GM21367 (cell line): ENCODE measurements at regions not wholly inside any gene's neighbourhood (a gene's known extent, or its start where the extent isn't known, plus 50 kb on each side); places are given as distances from the start of the nearest gene placed in this dataset.

Source experiments
- ATAC-seq: cut with Tn5 transposase; IDR thresholded peaks from one replicate; pipeline ENCODE4 v1.9.1; 2021; ENCODE audit not compliant: unreplicated experiment

DNA sequence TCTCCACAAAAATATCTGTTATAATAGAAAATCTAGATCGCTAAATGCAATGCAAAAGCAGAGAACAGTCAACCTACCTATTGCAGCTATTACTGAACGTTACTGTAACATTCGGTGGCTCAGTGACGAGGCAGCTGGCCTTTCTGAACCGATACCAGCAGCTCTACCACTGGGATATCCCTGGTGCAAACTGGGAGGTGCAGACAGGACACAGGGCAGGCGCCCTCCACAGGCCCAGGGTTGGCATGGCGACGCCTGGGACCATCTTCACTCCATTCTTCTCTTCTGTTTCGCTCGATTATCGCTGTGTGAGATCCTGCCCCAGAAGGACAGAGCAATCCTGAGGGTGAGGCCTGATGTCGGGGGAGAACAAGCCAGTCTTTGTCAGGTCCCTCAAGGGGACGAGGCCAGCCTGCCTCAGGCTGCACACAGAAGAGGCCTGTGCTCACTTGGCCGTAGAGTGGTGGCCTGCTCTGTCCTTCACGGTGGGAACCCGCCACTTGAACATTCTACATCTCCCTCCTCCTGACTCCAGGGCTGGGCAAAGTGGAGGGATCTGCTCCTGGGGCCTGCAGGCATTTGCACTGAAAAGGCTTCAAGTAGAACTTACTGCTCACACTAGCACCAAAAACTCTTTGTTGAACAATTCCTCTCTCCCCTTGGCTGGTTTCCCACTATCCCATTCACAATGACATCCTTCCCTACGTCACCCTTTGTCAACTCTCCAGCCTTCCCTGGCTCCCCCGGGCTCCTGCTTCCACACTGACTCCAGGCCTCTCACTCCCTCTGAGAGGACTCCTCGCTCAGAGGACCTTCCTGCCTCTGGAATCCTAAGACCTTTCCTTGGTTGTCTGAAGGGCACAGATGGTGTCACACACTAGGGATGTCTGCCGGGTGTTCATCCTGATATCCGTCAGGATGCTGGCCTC lies 49.7 kb downstream of the CYRIA start:
- ATAC-seq = no peak

DNA sequence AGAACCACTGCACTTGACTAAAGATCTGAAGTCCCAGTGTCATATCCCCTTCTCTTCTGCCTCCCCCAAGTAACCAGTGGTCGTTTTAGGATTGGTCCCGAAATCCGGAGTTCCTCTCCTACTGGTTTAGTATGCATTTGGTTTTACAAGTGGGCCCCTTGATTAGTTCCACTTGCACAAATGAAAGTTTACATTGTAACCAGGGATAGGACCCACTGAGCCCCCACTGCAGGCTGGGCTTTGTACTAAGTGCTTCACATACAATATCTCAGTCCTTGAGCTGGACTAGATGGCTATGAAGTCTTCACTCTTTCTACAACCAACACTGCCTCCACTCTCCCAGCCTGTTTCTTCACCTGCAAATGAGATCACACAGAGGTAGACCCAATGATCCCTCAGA lies 50.4 kb downstream of the CYRIA start:
- no peak for ATAC-seq

DNA sequence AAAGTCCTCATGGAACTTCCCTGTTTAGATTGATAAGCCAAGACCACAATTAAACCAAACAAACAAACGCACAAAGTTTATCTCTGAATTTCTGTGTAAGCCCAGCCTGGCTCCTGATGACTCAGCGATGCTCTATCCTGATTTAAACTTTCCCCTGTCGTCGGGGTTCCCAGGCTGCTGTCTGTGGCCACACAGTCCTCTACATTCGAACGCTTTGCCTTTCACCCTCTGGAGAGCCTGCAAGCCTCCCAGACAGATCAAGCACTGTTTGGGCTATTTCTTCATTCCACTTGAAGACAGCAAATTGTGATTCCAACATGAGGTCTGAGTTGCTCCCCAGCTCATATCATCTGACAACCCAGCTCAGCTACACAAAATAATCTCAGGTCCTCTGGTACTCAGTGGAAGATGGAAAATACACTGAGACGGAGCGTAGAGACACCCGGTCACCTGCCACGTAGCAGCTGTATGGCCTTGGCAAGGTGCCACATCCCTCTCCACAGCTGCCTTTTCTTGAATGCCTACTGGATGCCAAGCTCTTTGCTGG lies 51.2 kb downstream of the CYRIA start:
- ATAC-seq = no peak

DNA sequence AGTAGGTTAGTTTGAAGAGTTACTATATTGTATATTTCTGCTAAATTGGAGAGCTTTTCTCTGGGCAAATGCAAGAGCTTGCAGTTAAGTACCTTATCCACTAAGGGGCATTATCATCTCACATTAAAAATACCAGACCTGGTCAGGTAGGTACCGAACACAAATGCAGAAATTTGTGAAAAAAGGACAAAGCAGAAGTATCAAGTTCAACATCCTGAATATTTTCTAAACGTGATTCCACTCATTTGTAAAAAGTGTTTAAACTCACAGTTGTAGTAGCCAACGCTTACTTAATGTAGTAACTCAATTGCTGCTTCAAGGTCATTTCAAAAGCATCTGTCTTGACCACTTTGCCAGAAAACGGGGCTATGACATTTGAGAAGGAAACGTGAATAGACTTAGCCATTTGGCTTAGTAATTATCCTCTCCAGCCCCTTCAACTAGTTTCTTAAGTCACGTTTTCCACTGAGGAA lies 52.1 kb downstream of the CYRIA start:
- peak; percentile 31 for ATAC-seq

DNA sequence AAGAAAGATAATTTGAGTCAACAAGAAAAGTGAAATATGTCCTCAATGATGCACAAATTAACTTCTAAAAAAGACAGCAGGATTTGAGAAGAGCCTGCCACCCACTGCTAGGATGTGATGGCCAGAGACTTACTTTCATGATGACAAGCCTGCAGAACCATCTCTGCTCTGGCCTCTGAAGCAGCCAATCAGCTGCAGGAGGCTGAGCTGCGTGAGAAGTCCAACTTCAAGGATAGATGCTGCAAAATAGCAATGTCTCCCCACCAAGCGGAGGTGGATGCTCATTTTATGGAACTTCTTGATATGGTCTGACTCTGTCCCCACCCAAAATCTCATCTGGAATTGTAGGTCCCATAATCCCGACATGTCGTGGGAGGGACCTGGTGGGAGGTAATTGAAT lies 53.1 kb downstream of the CYRIA start:
- no peak for ATAC-seq

DNA sequence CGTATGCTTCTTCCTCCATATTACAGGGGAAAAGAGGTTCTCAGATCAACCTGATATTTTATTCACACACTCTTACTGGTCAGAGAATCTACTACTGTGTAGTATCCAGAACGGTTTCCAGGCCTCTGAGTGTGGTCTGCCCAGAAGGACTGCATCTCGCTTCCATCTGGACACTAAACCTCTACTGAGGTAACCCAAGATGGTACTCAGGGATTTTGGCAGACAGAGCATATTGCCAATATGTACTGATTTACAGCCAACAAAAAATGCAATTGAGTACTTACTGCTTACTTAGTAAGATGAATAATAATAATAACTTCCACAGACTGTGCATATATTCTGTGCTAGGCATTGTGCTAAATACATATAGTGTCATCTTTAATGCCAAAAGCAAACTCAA lies 55.8 kb downstream of the CYRIA start:
- ATAC-seq = no peak

DNA sequence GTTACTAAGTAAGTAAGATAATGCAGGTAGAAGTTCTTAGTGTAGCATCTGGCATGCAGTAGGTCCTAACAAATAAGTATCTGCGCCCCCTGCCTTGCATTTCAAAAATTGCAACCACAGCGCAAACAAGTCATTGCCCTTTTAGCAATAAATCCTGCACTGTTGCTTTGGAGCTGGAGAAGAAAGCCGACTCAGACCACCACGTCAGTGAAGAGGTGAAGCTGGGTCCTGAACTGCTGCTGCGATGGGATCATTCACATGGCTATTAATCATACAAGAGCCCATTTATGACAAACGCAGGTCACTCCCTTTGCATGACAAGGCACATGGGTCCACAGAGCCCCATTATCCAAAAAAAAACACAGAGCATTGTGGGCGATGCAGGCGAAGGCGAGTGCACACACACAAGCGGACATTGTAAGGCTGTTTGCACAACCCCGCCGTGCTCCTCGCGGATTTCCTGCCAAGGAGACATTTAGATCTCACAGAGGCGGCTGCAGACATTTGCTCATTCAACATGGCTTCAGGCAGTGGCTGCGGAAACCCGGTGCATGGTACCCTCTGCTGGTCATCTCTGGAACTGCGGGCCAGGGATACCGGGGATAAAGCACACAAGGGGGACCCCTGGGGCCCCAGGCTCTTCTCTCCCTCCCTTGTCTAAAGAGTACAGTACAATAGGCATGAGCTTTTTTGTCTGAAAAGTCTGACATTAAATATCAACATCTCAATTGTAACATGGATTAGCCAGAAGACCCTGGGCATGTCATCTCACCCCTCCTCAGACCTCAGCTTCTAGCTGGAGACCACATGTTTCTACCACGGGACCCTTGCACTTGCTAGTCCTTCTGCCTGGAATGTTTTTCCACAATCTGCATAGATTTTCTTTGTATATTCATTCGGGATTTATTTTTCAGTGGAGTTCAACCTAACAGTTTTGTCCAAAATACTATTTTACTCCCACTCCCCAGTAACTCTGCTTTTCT lies 56.7 kb downstream of the CYRIA start:
- ATAC-seq = peak; percentile 86

DNA sequence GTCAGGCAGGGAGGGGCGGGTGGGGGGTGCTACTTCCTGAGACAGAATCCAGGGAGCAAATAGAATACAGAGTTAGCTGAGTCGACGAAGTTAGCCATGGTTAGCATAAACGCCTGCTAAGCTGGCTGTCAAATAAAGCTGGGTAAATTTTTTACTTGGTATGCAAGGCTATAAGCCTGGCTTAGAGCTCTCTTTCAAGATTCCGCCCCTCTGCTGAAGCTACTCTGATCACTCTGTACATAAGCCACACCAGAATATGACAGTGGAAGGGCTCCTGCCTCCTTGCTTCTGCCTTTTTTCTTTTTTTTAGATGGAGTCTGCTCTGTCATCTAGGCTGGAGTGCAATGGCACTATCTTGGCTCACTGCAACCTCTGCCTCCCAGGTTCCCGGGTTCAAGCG lies 58.3 kb downstream of the CYRIA start:
- no peak for ATAC-seq

DNA sequence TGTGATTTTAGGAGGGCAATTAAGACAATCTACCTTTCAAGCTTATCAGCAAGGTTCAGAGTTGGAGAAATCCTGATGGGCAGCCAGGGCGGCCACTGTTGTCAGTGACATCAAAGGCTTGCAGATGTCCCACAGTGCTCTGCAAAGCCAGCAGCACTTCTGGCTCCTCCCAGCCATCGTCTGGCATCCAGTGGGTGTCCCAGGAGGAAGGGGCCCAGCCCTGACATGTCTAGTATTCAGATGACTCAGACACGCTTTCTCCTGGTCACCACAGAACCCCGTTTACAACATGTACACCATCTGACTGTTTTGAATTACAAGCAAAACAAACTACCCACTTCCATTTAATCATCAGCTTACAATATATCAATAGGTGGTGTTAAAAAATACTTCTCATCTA lies 61.4 kb downstream of the CYRIA start:
- ATAC-seq = no peak

DNA sequence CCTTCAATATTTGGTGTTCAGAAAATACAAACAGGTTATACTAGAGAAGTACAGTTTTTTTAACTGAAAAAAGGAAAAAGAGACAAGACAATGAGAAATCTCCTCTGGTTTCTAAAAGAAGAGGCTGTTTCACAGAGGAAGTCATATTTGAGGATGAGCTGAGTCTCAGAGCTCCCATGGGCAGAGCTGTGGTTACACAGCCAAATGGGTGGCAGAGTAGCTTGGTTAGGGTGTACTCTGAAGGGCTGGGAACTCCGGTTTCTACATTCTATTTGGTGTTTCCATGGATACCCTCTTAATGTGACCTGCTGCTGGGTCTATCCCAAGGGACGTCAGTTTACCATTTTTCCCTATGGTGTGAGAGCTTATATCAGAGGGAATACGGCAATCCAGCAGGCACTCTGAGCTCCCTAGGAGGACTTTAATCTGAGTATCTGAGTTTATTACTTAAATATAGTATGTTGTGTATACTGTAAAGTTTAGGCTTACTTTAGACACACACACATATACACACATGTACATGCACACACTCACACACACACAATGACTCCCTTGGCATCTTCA lies 74.2 kb downstream of the CYRIA start:
- ATAC-seq = no peak

DNA sequence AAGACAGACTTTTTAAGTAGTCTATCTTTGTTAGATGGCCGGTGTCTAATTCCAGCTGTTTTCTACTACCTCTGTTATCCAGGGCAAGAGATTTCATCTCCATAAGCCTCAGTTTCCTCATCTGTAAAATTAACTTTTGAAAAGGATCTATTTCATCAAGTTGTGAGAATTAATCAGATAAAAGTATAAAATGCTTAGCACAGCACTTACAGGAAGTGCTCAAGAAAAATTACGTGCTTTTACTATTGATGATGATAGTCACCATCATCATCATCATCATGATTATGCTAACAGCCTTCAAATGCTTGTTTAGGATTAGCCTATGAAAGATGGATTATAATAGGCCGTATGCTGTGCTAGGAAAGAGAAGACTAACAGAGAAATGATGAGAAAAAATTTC lies 76.2 kb downstream of the CYRIA start:
- no peak for ATAC-seq

DNA sequence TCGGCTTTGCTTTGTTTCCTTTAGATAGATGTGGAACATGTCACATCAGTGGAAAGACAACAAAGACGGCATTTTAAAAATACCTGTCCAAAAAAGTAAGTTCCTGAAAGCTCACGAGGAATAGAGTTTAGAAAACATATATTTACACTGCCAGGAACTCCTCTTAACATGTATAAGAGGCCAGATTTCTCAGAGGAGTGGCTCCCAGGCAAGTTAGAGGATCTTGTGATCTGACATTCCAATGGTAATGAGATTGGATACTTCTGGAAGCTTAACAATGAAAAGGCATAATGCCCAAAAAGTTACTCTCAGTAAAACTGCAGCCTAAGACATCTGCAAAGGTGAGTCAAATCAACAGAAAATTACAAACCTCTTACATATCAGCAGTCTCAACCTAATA lies 77.1 kb downstream of the CYRIA start:
- ATAC-seq = no peak

DNA sequence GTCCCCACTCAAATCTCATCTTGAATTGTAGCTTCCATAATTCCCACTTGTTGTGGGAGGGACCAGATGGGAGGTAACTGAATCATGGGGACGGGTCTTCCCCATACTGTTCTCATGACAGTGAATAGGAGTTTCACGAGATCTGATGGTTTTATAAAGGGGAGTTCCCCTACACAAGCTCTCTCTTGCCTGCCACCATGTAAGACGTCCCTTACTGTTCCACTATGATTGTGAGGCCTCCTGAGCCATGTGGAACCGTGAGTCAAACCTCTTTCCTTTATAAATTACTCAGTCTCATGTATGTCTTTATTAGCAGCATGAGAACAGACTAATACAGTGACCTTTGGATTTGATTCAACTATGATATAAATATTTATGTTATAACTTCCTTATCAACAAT lies 78.0 kb downstream of the CYRIA start:
- ATAC-seq = no peak

DNA sequence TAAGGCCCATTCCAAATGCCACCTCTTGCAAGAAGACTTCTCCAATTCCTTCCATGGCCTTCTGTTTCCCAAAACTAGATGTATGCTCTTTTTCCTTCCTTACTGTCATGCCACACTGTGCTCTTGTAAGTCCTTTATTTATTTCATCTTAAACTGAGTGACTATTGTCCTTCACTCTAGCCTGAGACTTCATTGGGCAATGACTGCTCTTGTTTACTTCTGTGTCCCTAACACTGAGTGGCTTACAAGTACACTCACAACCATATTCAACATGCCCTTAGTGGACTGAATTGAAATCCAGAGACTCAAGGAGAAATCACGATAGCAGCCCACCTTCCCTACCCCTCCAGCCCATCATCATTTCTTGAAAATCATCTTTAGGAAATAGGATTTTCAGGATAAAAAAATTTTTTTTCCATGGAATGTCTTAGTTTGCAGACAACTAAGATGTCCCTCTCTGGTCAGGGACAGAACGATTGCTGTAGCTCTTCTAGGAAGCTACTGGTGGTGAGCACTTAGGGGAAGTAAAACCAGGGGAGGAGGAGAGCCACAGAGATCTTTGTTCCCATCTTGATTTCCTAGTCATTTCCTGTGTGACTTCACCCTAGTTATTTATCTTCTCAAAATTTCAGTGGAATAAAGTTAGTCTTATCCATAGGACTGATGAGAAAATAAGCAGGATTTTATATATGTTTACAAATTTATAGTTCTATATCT lies 80.7 kb downstream of the CYRIA start:
- no peak for ATAC-seq

DNA sequence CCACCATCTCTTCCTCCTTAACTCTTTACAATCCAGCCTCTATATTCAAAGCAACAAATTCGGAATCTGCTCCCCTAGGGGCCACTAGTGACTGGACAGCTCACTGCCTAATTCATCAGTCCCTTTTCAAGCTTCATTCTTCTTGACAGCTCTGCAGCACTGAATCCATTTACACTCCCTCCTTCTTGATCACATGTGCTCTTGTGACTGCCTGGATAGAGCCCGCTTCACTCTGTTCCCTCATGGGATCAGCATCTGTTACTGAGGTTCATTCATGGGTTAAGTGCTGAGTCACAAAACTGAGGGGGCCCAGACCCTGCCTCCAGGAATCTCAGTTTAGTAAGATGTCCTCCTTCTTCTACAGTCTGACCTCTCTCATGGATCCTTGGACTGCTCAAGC lies 81.5 kb downstream of the CYRIA start:
- ATAC-seq = no peak

DNA sequence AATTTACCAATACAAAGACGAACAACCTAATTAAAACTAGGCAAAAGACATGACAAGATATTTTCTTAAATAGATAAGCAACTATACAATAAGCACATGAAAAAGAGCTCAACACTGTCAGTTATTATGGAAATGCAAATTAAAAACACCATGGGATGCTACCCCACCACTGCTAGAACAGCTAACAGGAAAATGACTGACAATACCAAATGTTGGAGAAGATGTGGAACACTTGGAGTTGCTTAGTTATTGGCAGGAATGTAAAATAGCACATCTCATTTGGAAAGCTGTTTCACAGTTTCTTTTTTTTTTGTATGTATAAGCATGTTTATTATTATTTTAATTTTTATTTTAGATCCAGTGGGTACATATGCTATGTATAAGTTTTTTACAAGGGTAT lies 84.4 kb downstream of the CYRIA start:
- no peak for ATAC-seq

DNA sequence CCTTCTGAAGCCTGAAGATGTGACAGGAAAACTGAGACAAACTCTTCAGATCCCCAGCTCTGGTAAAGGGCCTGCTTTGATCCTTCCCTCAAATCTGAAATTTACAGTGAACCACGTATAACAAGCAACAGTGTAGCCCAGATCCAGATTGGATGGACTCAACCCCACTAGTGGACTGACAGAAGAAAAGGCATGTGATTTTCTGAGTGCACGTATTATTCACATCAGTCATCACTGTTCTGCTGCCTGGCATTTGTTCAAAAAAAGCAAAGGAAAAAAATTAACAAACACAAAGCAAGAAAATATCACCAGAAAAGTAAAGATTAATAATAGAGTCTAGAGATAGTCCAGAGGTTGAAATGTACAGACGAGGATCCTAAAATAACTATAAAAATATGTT lies 87.6 kb downstream of the CYRIA start:
- ATAC-seq = no peak

DNA sequence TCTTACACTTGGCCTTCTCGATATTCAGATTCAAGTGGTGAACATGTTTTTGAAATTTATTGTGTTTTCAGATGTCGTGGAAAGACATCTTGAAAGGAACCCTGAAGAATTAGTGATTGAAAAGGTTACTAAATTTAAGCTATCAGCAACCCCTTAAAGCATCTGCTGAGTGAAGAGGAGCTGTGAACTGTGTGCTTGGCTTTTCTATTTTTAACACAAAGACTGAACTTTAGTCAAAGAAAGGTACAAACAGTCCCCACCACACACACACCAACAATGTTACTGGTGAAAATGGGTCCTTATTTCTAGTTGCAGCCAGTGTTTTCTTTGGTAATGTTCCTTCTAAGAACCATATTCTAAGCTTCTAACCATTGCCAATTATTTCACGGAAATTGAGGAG lies 95.1 kb downstream of the CYRIA start:
- no peak for ATAC-seq

DNA sequence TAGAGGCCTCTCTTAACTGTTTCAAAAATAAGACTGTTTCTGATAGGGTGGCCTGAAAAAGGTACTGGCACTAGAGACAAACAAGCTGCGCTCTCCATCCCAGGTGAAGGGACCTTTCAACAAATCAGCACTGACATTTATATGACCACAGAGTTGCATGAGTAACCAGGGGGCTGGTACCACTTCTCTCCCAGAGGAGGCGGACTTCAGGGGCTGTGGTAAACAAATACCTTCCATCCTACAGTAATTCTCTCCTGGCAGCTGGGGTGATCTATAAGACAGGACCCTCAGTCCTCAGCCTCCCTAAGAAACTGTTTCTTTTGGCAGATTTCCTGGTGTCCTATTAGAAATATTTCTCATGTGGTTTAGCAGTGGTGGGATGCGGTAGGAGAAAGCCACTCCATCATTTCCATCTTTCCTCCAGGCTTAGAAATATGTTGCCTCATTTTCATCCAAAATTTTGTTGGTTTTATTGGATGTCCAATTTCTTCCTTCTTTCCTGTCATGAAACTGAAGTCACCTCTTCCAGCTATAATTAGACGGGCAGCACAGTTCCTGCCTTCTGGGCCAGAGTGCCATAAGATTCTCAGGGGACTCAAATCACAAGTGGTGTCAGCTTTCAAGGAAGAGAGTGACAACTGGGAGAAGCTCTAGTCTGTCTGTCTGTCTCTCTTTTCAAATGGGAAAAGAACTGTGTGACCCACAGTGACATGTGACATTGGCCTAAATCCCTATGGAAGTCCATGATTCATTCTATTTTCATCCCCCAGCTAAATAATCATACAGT lies 96.4 kb downstream of the CYRIA start:
- ATAC-seq = no peak

DNA sequence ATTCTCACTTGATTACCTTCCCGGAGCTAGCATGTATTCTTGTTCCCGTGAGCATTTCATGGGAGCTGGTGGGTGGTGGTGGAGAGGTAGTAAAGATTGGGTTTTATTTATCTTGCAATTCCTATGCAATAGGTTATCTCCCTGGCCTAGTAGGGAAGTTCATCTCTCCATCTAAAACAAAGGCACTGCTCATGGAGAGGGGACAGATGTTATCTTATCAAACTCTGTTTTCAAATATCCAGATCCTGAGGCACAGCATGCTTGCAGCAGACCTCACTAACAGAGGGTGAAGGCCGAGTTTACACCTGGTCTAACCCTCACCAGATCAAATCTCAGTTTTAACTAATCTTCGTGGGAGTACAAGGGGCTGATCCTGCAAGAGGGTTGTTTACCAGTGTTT lies 98.9 kb downstream of the CYRIA start:
- ATAC-seq = no peak
